GM18511 (cell line): ENCODE measurements at regions not wholly inside any gene's neighbourhood (a gene's known extent, or its start where the extent isn't known, plus 50 kb on each side); places are given as distances from the start of the nearest gene placed in this dataset.
"Not testable (repeated sequence)": the region's sequence is repeated elsewhere in the genome, so short reads cannot be mapped to it uniquely, and the experiment has no call there.

Experiments
- ATAC-seq: cut with Tn5 transposase; IDR thresholded peaks from one replicate; pipeline ENCODE4 v1.9.1; 2021; ENCODE audit warnings: mild to moderate bottlenecking, moderate library complexity; ENCODE audit not compliant: unreplicated experiment

GRCh38 chrX:131696989-131697388 lies 153.1 kb downstream of the OR13H1 start:
- not testable (repeated sequence) for ATAC-seq

- ATAC-seq = no peak
Measured at GRCh38 chrX:131703646-131704045, 159.8 kb downstream of the OR13H1 start.

- ATAC-seq = peak; percentile 67
Measured at GRCh38 chrX:131704136-131704695, 160.3 kb downstream of the OR13H1 start.

- ATAC-seq = no peak
Measured at GRCh38 chrX:131709553-131709952, 165.7 kb downstream of the OR13H1 start.

- no peak for ATAC-seq
Measured at GRCh38 chrX:131711478-131711867, 167.6 kb downstream of the OR13H1 start.

- no peak for ATAC-seq
Measured at GRCh38 chrX:131723646-131724045, 179.8 kb downstream of the OR13H1 start.

- no peak for ATAC-seq
Measured at GRCh38 chrX:131724292-131724691, 180.4 kb downstream of the OR13H1 start.

- no peak for ATAC-seq
Measured at GRCh38 chrX:131725001-131725654, 181.3 kb downstream of the OR13H1 start.

GRCh38 chrX:131727778-131728177 lies 183.9 kb downstream of the OR13H1 start:
- no peak for ATAC-seq

- ATAC-seq = peak; percentile 66
Measured at GRCh38 chrX:131728295-131729145, 184.6 kb downstream of the OR13H1 start.

- peak; percentile 72 for ATAC-seq
Measured at GRCh38 chrX:131729295-131729694, 185.4 kb downstream of the OR13H1 start.

GRCh38 chrX:131734621-131735020 lies 190.7 kb downstream of the OR13H1 start:
- ATAC-seq = no peak

GRCh38 chrX:131735127-131735526 lies 191.3 kb downstream of the OR13H1 start:
- ATAC-seq = no peak

GRCh38 chrX:131739823-131740222 lies 195.9 kb downstream of the OR13H1 start:
- no peak for ATAC-seq

GRCh38 chrX:131741103-131741581 lies 197.3 kb downstream of the OR13H1 start:
- ATAC-seq = no peak

GRCh38 chrX:131745942-131746489 lies 202.1 kb downstream of the OR13H1 start:
- ATAC-seq = peak; percentile 16

GRCh38 chrX:131746491-131746968 lies 202.7 kb downstream of the OR13H1 start:
- ATAC-seq = peak; percentile 53

- peak; percentile 72 for ATAC-seq
Measured at GRCh38 chrX:131747173-131747572, 203.3 kb downstream of the OR13H1 start.

GRCh38 chrX:131752493-131753198 lies 208.8 kb downstream of the OR13H1 start:
- peak; percentile 71 for ATAC-seq

- ATAC-seq = peak; percentile 58
Measured at GRCh38 chrX:131762802-131763234, 218.9 kb downstream of the OR13H1 start.

- ATAC-seq = peak; percentile 77
Measured at GRCh38 chrX:131763674-131764073, 219.8 kb downstream of the OR13H1 start.
